Breast epithelium (tissue), 3 donors: ENCODE measurements at regions not wholly inside any gene's neighbourhood (a gene's known extent, or its start where the extent isn't known, plus 50 kb on each side); places are given as distances from the start of the nearest gene placed in this dataset.

Experiments used
- CTCF ChIP-seq, 3 donors: fragments of 450-650 bp; IDR thresholded peaks; one replicate each; pipeline ENCODE4 v1.5.1; 2016 to 2017; ENCODE audit warnings: antibody characterized with exemption in 3 of 3, mild to moderate bottlenecking in 3 of 3, moderate library complexity in 3 of 3
- POLR2A ChIP-seq: fragments of 450-650 bp; IDR thresholded peaks from one replicate; pipeline ENCODE4 v1.6.1; 2016; ENCODE audit warnings: antibody characterized with exemption, mild to moderate bottlenecking, moderate library complexity

DNA sequence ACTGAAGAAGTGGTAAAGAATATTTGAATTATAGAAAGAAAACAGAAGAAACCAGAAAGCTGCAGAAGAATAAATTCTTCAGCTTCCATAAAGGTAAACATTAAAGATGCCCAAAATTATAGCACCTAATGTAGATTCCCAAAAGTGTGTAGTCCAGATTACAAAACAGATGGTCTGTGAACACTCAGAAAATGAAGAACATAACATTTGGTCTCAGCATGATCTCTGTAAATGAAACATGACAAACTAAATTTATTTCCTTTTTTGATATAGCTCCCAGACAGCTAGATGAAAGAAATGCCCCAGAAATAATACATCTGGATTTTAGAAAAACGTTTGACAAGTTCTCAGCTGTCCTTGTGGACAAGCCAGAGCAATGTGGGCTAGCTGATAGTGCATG, 794.2 kb upstream of the NXPH2 start:
- TF ChIP-seq POLR2A: no peak
- no peak for TF ChIP-seq CTCF (IDR thresholded peaks at IDR 0.05)
